HG03175 (cell line): ENCODE measurements at regions not wholly inside any gene's neighbourhood (a gene's known extent, or its start where the extent isn't known, plus 50 kb on each side); places are given as distances from the start of the nearest gene placed in this dataset.

Source experiments
- ATAC-seq: cut with Tn5 transposase; IDR thresholded peaks from one replicate; pipeline ENCODE4 v1.9.1; 2021; ENCODE audit warnings: mild to moderate bottlenecking, moderate library complexity; ENCODE audit not compliant: unreplicated experiment

GRCh38 chr22:48520207-48520606 lies 1307.5 kb downstream of the BRD1 start:
- no peak for ATAC-seq

GRCh38 chr22:48517039-48518030 lies 1310.3 kb downstream of the BRD1 start:
- ATAC-seq, result no peak

GRCh38 chr22:48516571-48516970 lies 1311.1 kb downstream of the BRD1 start:
- ATAC-seq, result no peak

GRCh38 chr22:48515571-48516200 lies 1312.0 kb downstream of the BRD1 start:
- no peak for ATAC-seq

GRCh38 chr22:48513929-48514328 lies 1313.7 kb downstream of the BRD1 start:
- ATAC-seq, result no peak

- no peak for ATAC-seq
Measured at GRCh38 chr22:48513446-48513845, 1314.2 kb downstream of the BRD1 start.

- ATAC-seq, result no peak
Measured at GRCh38 chr22:48511781-48512327, 1315.8 kb downstream of the BRD1 start.

- no peak for ATAC-seq
Measured at GRCh38 chr22:48511211-48511610, 1316.5 kb downstream of the BRD1 start.

- ATAC-seq, result no peak
Measured at GRCh38 chr22:48510599-48510998, 1317.1 kb downstream of the BRD1 start.

- ATAC-seq, result no peak
Measured at GRCh38 chr22:48507595-48508350, 1319.9 kb downstream of the BRD1 start.

- no peak for ATAC-seq
Measured at GRCh38 chr22:48507171-48507570, 1320.5 kb downstream of the BRD1 start.

GRCh38 chr22:48506506-48507145 lies 1321.0 kb downstream of the BRD1 start:
- no peak for ATAC-seq

- ATAC-seq, result no peak
Measured at GRCh38 chr22:48505891-48506290, 1321.8 kb downstream of the BRD1 start.

GRCh38 chr22:48504519-48505140 lies 1323.0 kb downstream of the BRD1 start:
- no peak for ATAC-seq

GRCh38 chr22:48503876-48504275 lies 1323.8 kb downstream of the BRD1 start:
- no peak for ATAC-seq

- ATAC-seq, result no peak
Measured at GRCh38 chr22:48503035-48503625, 1324.5 kb downstream of the BRD1 start.

GRCh38 chr22:48501231-48501750 lies 1326.4 kb downstream of the BRD1 start:
- no peak for ATAC-seq

- ATAC-seq, result no peak
Measured at GRCh38 chr22:48500471-48501230, 1327.0 kb downstream of the BRD1 start.
